SK-N-SH (cell line): ENCODE measurements at regions not wholly inside any gene's neighbourhood (a gene's known extent, or its start where the extent isn't known, plus 50 kb on each side); places are given as distances from the start of the nearest gene placed in this dataset.
A peak's percentile ranks its signal among the peaks of the same experiment; 100 is the strongest.

ENCODE experiments used
- CTCF ChIA-PET: fragments of 300-600, 350-600 bp; formaldehyde crosslinking; extraction: SDS; loops from one replicate; lab custom pipeline; 2021; lab: Yijun Ruan, JAX
- POLR2A ChIA-PET: fragments of 350-600 bp; sonication (Branson Sonifier 250); formaldehyde crosslinking; extraction: SDS; loops from one replicate; lab custom pipeline; 2020; ENCODE audit warnings: antibody characterized with exemption, inconsistent platforms; lab: Yijun Ruan, JAX
- DNase-seq: peaks from one replicate; pipeline ENCODE4 v3.0.0; 2012
- H2AFZ ChIP-seq: fragments of 200-600 bp; sonication (generic); 2 replicates; pipeline ENCODE4 v1.8.1; 2016; ENCODE audit warnings: antibody characterized with exemption, mild to moderate bottlenecking, low read depth
- H3F3A ChIP-seq: fragments of 200-600 bp; sonication (generic); replicated peaks from 2 replicates; pipeline ENCODE3; 2016; ENCODE audit warnings: antibody characterized with exemption, mild to moderate bottlenecking; ENCODE audit not compliant: insufficient read depth
- H3K27ac ChIP-seq, 2 experiments: fragments of 200-500 bp in 1 of 2; fragments of 200-600 bp in 1 of 2; sonication (Bioruptor generic) in 1 of 2; sonication (generic), shearing (Covaris generic) in 1 of 2; 2 replicates each; pipeline versions ENCODE4 v1.5.1 to v1.6.1; 2014 to 2016; ENCODE audit warnings: low read depth in 2 of 2, inconsistent platforms in 1 of 2, low read length in 1 of 2, mild to moderate bottlenecking in 1 of 2, mixed read lengths in 1 of 2
- H3K27me3 ChIP-seq: fragments of 200-600 bp; sonication (generic), shearing (Covaris generic); 2 replicates; pipeline ENCODE4 v1.6.1; 2016; ENCODE audit warnings: mixed run types; ENCODE audit not compliant: insufficient read depth
- H3K36me3 ChIP-seq, 2 experiments: fragments of 200-500 bp in 1 of 2; fragments of 200-600 bp in 1 of 2; sonication (Bioruptor generic) in 1 of 2; sonication (generic) in 1 of 2; replicated peaks in 1 of 2; 2 replicates each; pipeline versions ENCODE3 to v1.5.1; 2014 to 2016; ENCODE audit warnings: low read length in 1 of 2, mild to moderate bottlenecking in 1 of 2; ENCODE audit not compliant: insufficient read depth in 2 of 2, control insufficient read depth in 1 of 2
- H3K4me1 ChIP-seq, 2 experiments: fragments of 200-500 bp in 1 of 2; fragments of 200-600 bp in 1 of 2; sonication (Bioruptor generic) in 1 of 2; sonication (generic), shearing (Covaris generic) in 1 of 2; 2 replicates each; pipeline versions ENCODE4 v1.5.1 to v1.6.1; 2014 to 2016; ENCODE audit warnings: low read depth in 1 of 2, low read length in 1 of 2, mixed run types in 1 of 2; ENCODE audit not compliant: insufficient read depth in 2 of 2, control insufficient read depth in 1 of 2
- H3K4me2 ChIP-seq: fragments of 200-600 bp; sonication (generic), shearing (Covaris generic); 2 replicates; pipeline ENCODE4 v1.6.1; 2017; ENCODE audit warnings: mixed run types
- H3K4me3 ChIP-seq, 2 experiments: fragments of 200-500 bp in 1 of 2; fragments of 200-600 bp in 1 of 2; sonication (Bioruptor generic) in 1 of 2; sonication (generic), shearing (Covaris generic) in 1 of 2; 2 replicates each; pipeline versions ENCODE4 v1.5.1 to v1.8.1; 2014 to 2016; ENCODE audit warnings: low read depth in 2 of 2, inconsistent platforms in 1 of 2, low read length in 1 of 2, mild to moderate bottlenecking in 1 of 2, mixed read lengths in 1 of 2, moderate library complexity in 1 of 2
- H3K79me2 ChIP-seq: fragments of 200-600 bp; sonication (generic); 2 replicates; pipeline ENCODE4 v1.8.1; 2017; ENCODE audit warnings: mild to moderate bottlenecking; ENCODE audit not compliant: insufficient read depth
- H3K9ac ChIP-seq: fragments of 200-600 bp; sonication (generic); 2 replicates; pipeline ENCODE4 v1.6.1; 2017; ENCODE audit warnings: mixed run types
- H3K9me2 ChIP-seq: fragments of 200-600 bp; sonication (generic); 2 replicates; pipeline ENCODE4 v1.6.1; 2017; ENCODE audit warnings: mixed run types
- H3K9me3 ChIP-seq: fragments of 200-600 bp; sonication (generic); 2 replicates; pipeline ENCODE4 v1.6.1; 2017; ENCODE audit warnings: mixed run types, mild to moderate bottlenecking, moderate library complexity
- H4K20me1 ChIP-seq: fragments of 200-600 bp; sonication (generic); 2 replicates; pipeline ENCODE4 v1.6.1; 2017; ENCODE audit warnings: mild to moderate bottlenecking, mixed run types; ENCODE audit not compliant: insufficient read depth
- CHD2 ChIP-seq: fragments of 150-350 bp; IDR thresholded peaks from 2 replicates; pipeline ENCODE4 v1.6.1; 2018; ENCODE audit warnings: low read length; ENCODE audit not compliant: partially characterized antibody
- CTCF ChIP-seq: fragments of 200-600 bp; sonication (generic); IDR thresholded peaks from 2 replicates; pipeline ENCODE4 v1.6.1; 2017; ENCODE audit warnings: antibody characterized with exemption, mild to moderate bottlenecking, moderate library complexity
- EP300 ChIP-seq, 2 experiments: IDR thresholded peaks; 2 replicates each; pipeline versions ENCODE4 v1.4.0 to v1.6.1; 2012; ENCODE audit warnings: borderline replicate concordance in 1 of 2, low read depth in 1 of 2, low read length in 1 of 2
- EZH2phosphoT487 ChIP-seq: fragments of 200-600 bp; sonication (generic); IDR thresholded peaks from 2 replicates; pipeline ENCODE4 v1.6.1; 2017; ENCODE audit warnings: low read depth, mixed run types, mild to moderate bottlenecking, antibody characterized with exemption, moderate library complexity, borderline replicate concordance
- FOSL2 ChIP-seq: IDR thresholded peaks from 2 replicates; pipeline ENCODE4 v1.4.0; 2012; ENCODE audit warnings: low read depth, mild to moderate bottlenecking, moderate library complexity, borderline replicate concordance
- FOXM1 ChIP-seq: IDR thresholded peaks from 2 replicates; pipeline ENCODE4 v1.4.0; 2012; ENCODE audit warnings: low read depth, mild to moderate bottlenecking
- GATA2 ChIP-seq: sonication (generic); formaldehyde crosslinking; IDR thresholded peaks from 2 replicates; pipeline ENCODE4 v1.5.0; 2020; ENCODE audit warnings: mild to moderate bottlenecking, missing genetic modification reagents
- IRF3 ChIP-seq: fragments of 150-350 bp; IDR thresholded peaks from 2 replicates; pipeline ENCODE4 v1.6.1; 2016; ENCODE audit warnings: mild to moderate bottlenecking, low read depth, low read length
- JUND ChIP-seq: IDR thresholded peaks from 2 replicates; pipeline ENCODE4 v1.4.0; 2012
- MAX ChIP-seq: IDR thresholded peaks from 2 replicates; pipeline ENCODE4 v1.4.0; 2012; ENCODE audit warnings: low read depth
- MXI1 ChIP-seq: IDR thresholded peaks from 2 replicates; pipeline ENCODE4 v1.6.1; 2012; ENCODE audit warnings: mild to moderate bottlenecking, low read depth, low read length, improper control_type of control experiment
- NRF1 ChIP-seq: IDR thresholded peaks from 2 replicates; pipeline ENCODE4 v1.6.1; 2012; ENCODE audit warnings: low read depth, mild to moderate bottlenecking, low read length
- RAD21 ChIP-seq: IDR thresholded peaks from 2 replicates; pipeline ENCODE4 v1.6.1; 2012; ENCODE audit warnings: mild to moderate bottlenecking, low read length
- RCOR1 ChIP-seq: fragments of 150-350 bp; IDR thresholded peaks from 2 replicates; pipeline ENCODE4 v1.6.1; 2017; ENCODE audit warnings: antibody characterized with exemption, low read length
- REST ChIP-seq: IDR thresholded peaks from 2 replicates; pipeline ENCODE4 v1.6.1; 2012; ENCODE audit warnings: mild to moderate bottlenecking, low read depth, low read length, moderate library complexity
- RXRA ChIP-seq: IDR thresholded peaks from 2 replicates; pipeline ENCODE4 v1.4.0; 2012; ENCODE audit warnings: low read depth, mild to moderate bottlenecking, borderline replicate concordance
- USF1 ChIP-seq: IDR thresholded peaks from 2 replicates; pipeline ENCODE4 v1.4.0; 2012; ENCODE audit warnings: low read depth, borderline replicate concordance
- ZBTB33 ChIP-seq: IDR thresholded peaks from 2 replicates; pipeline ENCODE4 v1.4.0; 2012; ENCODE audit warnings: low read depth, borderline replicate concordance
- WGBS: methylation state at CpG from one replicate; pipeline ENCODE4 v1.1.6; 2017; ENCODE audit warnings: low lambda C conversion rate; 5-methylcytosine and 5-hydroxymethylcytosine counted together

- Histone ChIP-seq H3F3A (no peaks in the 10 kb centered on the region), H2AFZ (no peak overlapping the region), H3K4me1 (peaks cover 0 to 13% of the 10 kb centered on the region in 2 experiments; a peak in 2 of 4 replicates), H3K9ac (no peak overlapping the region), H3K36me3 (no peaks in the 10 kb centered on the region), H3K79me2 (no peaks in the 10 kb centered on the region), H3K27me3 (no peaks in the 10 kb centered on the region), H3K9me3 (no peaks in the 10 kb centered on the region), H3K4me2 (no peak overlapping the region), H3K9me2 (no peaks in the 10 kb centered on the region), H4K20me1 (no peaks in the 10 kb centered on the region), H3K27ac (peak overlapping the region in 1 of 2 experiments; percentile 99; a peak in 2 of 4 replicates), H3K4me3 (no peak overlapping the region)
- TF ChIP-seq EZH2phosphoT487 (no peak), FOXM1 (no peak), FOSL2 (no peak), IRF3 (no peak), ZBTB33 (no peak), CHD2 (peak; percentile 52), RXRA (no peak), MXI1 (no peak), REST (no peak), RAD21 (peak; percentile 43), GATA2 (peak; percentile 60; the same call in 1 of the 2 replicates), RCOR1 (peak; percentile 73; the same call in 1 of the 2 replicates), EP300 (IDR thresholded peaks at IDR 0.05; ENCODE audit: borderline replicate concordance in 1 of 2, low read depth in 1 of 2, low read length in 1 of 2) (peak in 1 of 2 experiments; percentile 97; a peak in 2 of 4 replicates), JUND (no peak), NRF1 (no peak), USF1 (no peak), MAX (no peak), CTCF (no peak)
- WGBS, result 44% methylated on average over 5 of the region's 5 CpGs
- CTCF ChIA-PET, result interaction anchor here (1.1 to 2.3 kb wide), 3 partner anchors 52 to 514 kb away, joined by 4 to 8 read pairs (median 4); no protein-coding TSS in a partner anchor
- DNase-seq, result peak; percentile 46
- POLR2A ChIA-PET, result interaction anchor here (0.9 to 1.2 kb wide), 2 partner anchors 248 to 515 kb away, joined by 3 to 6 read pairs; partner anchors contain the start of gene BTG1
Observed at GRCh38 chr12:91630083-91630482, 447.5 kb upstream of the DCN start.
